Stomach (tissue), 8 donors: ENCODE measurements at regions not wholly inside any gene's neighbourhood (a gene's known extent, or its start where the extent isn't known, plus 50 kb on each side); places are given as distances from the start of the nearest gene placed in this dataset.

ENCODE experiments used
- DNase-seq, 2 donors: peaks; one replicate each; pipeline versions ENCODE4 v3.0.0 to v3.0.0-alpha.2; 2013 to 2019
- H3K27ac ChIP-seq, 5 donors: fragments of 200-600 bp in 4 of 5; sonication (generic) in 4 of 5; one replicate each; pipeline ENCODE4 v1.5.1; 2013 to 2019; ENCODE audit warnings: mild to moderate bottlenecking in 1 of 5, moderate library complexity in 1 of 5
- H3K27me3 ChIP-seq, 3 donors: fragments of 200-600 bp; sonication (generic); one replicate each; pipeline ENCODE4 v1.5.1; 2017 to 2019; ENCODE audit warnings: mixed run types in 1 of 3
- H3K36me3 ChIP-seq, 4 donors: fragments of 200-600 bp; sonication (generic); 1 replicate in 3 of 4; 2 replicates in 1 of 4; pipeline ENCODE4 v1.5.1; 2016 to 2019
- H3K4me1 ChIP-seq, 4 donors: fragments of 200-600 bp; sonication (generic); one replicate each; pipeline ENCODE4 v1.5.1; 2016 to 2019
- H3K4me3 ChIP-seq, 4 donors: fragments of 200-600 bp; sonication (generic) in 3 of 4; one replicate each; pipeline ENCODE4 v1.5.1; 2016 to 2019; ENCODE audit warnings: mild to moderate bottlenecking in 1 of 4
- H3K9me3 ChIP-seq, 4 donors: fragments of 200-600 bp; sonication (generic); one replicate each; pipeline ENCODE4 v1.5.1; 2016 to 2019
- EP300 ChIP-seq: sonication (generic); formaldehyde crosslinking; IDR thresholded peaks from one replicate; pipeline ENCODE4 v1.6.1; 2017; ENCODE audit warnings: antibody characterized with exemption
- POLR2A ChIP-seq, 4 donors: fragments of 450-650 bp; IDR thresholded peaks; one replicate each; pipeline ENCODE4 v1.6.1; 2016; ENCODE audit warnings: antibody characterized with exemption in 4 of 4, control low read depth in 2 of 4, mild to moderate bottlenecking in 1 of 4, moderate library complexity in 1 of 4
- POLR2AphosphoS5 ChIP-seq, 3 donors: sonication (generic); formaldehyde crosslinking; IDR thresholded peaks; one replicate each; pipeline ENCODE4 v1.6.1; 2016; ENCODE audit warnings: antibody characterized with exemption in 3 of 3
- WGBS, 5 donors: extraction: QIAGEN DNeasy Blood & Tissue Kit in 3 of 5; methylation state at CpG; one replicate each; pipeline versions ENCODE4 v1.1.5 to v1.1.7; 2013 to 2018; 5-methylcytosine and 5-hydroxymethylcytosine counted together
- intact Hi-C: fragments of 100-400 bp; cut with DNase I; formaldehyde crosslinking; loops from one replicate; pipeline ENCODE4 v1.15.1; 2023; ENCODE audit warnings: low total_unique reads
- small RNA-seq, 4 donors: library from RNA; depleted of rRNA; stranded (forward); fragments of <200 nt; gene quantifications; one replicate each; pipeline ENCODE3, GENCODE V24; 2016
- TF ChIP-seq, protein P1 (sequence below), 7 experiments: fragments of 450-650 bp in 4 of 7; fragments of 200-600 bp in 3 of 7; sonication (generic) in 3 of 7; IDR thresholded peaks; one replicate each; pipeline ENCODE4 v1.5.1; 2016 to 2019; ENCODE audit warnings: antibody characterized with exemption in 7 of 7, control low read depth in 2 of 7, mild to moderate bottlenecking in 1 of 7
- donor health status: healthy with polysubstance abuse.
- donor health status: Bipolar disorder and iron deficiency.
- donor health status: healthy.

DNA sequence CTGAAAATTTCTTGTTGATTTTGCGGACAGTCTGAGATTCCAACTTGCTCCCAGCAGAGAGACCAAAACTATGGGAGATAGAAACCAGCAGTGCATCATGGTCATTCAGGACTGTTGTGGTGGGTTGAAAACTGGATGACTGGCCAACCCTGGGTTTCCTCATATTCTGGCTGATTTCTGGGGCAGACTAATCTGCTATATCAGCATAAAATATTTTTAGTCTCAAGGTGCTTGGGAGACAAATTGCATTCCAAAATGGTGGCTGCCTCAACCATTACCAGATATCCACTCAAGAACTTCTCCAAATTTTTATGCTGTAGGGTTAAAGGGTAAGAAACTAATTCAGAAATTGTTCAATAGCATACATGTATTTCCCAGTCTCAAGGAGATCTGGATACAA, 434.0 kb downstream of the BRINP3 start:
- no peaks in the 10 kb centered on the region for H3K4me1 ChIP-seq
- 83 to 100% (median 97%) methylated on average over 1 of the region's 1 CpG for WGBS, 5 donors
- H3K4me3 ChIP-seq = no peak overlapping the region

DNA sequence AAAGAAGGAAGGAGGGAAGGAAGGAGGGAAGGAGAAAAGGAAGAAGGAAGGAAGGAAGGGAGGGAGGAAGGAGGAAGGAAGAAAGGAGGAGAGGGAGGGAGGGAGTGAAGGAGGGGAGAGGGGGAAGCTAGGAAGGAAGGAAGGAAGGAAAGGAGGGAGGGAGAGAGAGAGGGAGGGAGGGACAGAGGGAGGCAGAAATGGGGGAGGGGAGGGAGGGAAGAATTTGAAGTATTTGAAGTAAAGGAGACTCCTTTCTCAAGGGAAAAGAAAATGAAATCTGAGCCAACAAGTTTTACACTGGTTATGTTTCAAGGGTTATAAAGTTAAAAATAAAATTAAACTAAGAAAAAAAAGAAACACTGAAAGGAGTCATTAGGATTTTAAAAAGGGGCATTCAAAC, 431.4 kb downstream of the BRINP3 start:
- no peaks in the 10 kb centered on the region for H3K36me3 ChIP-seq
- H3K9me3 ChIP-seq = no peaks in the 10 kb centered on the region
- no peaks in the 10 kb centered on the region for H3K4me1 ChIP-seq
- TF ChIP-seq EP300 = no peak
- no peak for TF ChIP-seq POLR2AphosphoS5 (IDR thresholded peaks at IDR 0.05)
- no peak for TF ChIP-seq POLR2A (IDR thresholded peaks at IDR 0.05)
- TF ChIP-seq, protein P1, sequence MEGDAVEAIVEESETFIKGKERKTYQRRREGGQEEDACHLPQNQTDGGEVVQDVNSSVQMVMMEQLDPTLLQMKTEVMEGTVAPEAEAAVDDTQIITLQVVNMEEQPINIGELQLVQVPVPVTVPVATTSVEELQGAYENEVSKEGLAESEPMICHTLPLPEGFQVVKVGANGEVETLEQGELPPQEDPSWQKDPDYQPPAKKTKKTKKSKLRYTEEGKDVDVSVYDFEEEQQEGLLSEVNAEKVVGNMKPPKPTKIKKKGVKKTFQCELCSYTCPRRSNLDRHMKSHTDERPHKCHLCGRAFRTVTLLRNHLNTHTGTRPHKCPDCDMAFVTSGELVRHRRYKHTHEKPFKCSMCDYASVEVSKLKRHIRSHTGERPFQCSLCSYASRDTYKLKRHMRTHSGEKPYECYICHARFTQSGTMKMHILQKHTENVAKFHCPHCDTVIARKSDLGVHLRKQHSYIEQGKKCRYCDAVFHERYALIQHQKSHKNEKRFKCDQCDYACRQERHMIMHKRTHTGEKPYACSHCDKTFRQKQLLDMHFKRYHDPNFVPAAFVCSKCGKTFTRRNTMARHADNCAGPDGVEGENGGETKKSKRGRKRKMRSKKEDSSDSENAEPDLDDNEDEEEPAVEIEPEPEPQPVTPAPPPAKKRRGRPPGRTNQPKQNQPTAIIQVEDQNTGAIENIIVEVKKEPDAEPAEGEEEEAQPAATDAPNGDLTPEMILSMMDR (IDR thresholded peaks at IDR 0.05) = no peak
- intact Hi-C loops = no loop called here
- H3K27me3 ChIP-seq = no peaks in the 10 kb centered on the region
- DNase-seq = no peak
- no peak overlapping the region for H3K4me3 ChIP-seq
- H3K27ac ChIP-seq = no peak overlapping the region

More for the DNA sequence above, 434.0 kb downstream of the BRINP3 start:
- no peak overlapping the region for H3K27ac ChIP-seq
- no peaks in the 10 kb centered on the region for H3K9me3 ChIP-seq
- intact Hi-C loops = no loop called here
- TF ChIP-seq POLR2A (IDR thresholded peaks at IDR 0.05) (no peak), POLR2AphosphoS5 (IDR thresholded peaks at IDR 0.05) (no peak), EP300 (no peak)
- TF ChIP-seq, protein P1 (IDR thresholded peaks at IDR 0.05) = no peak
- no peak for DNase-seq
- no peaks in the 10 kb centered on the region for H3K36me3 ChIP-seq
- no peaks in the 10 kb centered on the region for H3K27me3 ChIP-seq

Small RNAs in the stretch of these regions (small RNA-seq; reads per million reads assigned to genes)
- gene AL136372.1 (0 reads per million in 4 donors), gene AL357559.1 (0 reads per million in 4 donors), gene AL391813.1 (0 reads per million in 4 donors), gene RNA5SP73 (0 reads per million in 4 donors)
